ENCODE measurements at regions not wholly inside any gene's neighbourhood (a gene's known extent, or its start where the extent isn't known, plus 50 kb on each side); places are given as distances from the start of the nearest gene placed in this dataset.

DNA sequence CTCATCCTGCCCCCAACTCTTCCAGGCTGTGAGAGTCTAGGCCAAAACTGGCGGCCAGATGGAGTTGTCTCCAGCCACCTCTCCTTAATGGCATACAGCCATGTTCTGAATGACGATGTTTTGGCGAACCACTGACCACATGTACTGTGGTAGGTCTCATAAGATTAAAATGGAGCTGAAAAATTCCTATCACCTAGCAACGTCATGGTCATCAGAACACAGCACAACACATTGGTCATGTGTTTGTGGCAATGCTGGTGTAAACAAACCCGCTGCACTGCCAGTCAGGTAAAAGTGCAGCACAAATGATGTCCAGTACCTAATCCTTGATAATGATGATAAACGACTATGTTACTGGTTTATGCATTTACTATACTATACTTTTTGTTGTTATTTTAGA lies 290.0 kb upstream of the MKI67 start:
- TF ChIP-seq, protein P1, sequence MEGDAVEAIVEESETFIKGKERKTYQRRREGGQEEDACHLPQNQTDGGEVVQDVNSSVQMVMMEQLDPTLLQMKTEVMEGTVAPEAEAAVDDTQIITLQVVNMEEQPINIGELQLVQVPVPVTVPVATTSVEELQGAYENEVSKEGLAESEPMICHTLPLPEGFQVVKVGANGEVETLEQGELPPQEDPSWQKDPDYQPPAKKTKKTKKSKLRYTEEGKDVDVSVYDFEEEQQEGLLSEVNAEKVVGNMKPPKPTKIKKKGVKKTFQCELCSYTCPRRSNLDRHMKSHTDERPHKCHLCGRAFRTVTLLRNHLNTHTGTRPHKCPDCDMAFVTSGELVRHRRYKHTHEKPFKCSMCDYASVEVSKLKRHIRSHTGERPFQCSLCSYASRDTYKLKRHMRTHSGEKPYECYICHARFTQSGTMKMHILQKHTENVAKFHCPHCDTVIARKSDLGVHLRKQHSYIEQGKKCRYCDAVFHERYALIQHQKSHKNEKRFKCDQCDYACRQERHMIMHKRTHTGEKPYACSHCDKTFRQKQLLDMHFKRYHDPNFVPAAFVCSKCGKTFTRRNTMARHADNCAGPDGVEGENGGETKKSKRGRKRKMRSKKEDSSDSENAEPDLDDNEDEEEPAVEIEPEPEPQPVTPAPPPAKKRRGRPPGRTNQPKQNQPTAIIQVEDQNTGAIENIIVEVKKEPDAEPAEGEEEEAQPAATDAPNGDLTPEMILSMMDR (IDR thresholded peaks at IDR 0.05) = no peak
- TF ChIP-seq SIN3A (IDR thresholded peaks at IDR 0.05; ENCODE audit: borderline replicate concordance, low read depth, low read length) (no peak), EZH2phosphoT487 (IDR thresholded peaks at IDR 0.05; ENCODE audit: borderline replicate concordance, low read depth) (no peak), RAD21 (IDR thresholded peaks at IDR 0.05; ENCODE audit: low read length) (no peak), CHD2 (IDR thresholded peaks at IDR 0.05; ENCODE audit: low read length, partially characterized antibody) (no peak), GABPA (IDR thresholded peaks at IDR 0.05; ENCODE audit: low read depth) (no peak), TEAD4 (IDR thresholded peaks at IDR 0.05; ENCODE audit: borderline replicate concordance, insufficient read depth) (no peak), JUND (IDR thresholded peaks at IDR 0.05) (no peak)
- TF ChIP-seq, protein P2, sequence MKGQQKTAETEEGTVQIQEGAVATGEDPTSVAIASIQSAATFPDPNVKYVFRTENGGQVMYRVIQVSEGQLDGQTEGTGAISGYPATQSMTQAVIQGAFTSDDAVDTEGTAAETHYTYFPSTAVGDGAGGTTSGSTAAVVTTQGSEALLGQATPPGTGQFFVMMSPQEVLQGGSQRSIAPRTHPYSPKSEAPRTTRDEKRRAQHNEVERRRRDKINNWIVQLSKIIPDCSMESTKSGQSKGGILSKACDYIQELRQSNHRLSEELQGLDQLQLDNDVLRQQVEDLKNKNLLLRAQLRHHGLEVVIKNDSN (IDR thresholded peaks at IDR 0.05; ENCODE audit: borderline replicate concordance, low read depth) = no peak
- TF ChIP-seq, protein P3, sequence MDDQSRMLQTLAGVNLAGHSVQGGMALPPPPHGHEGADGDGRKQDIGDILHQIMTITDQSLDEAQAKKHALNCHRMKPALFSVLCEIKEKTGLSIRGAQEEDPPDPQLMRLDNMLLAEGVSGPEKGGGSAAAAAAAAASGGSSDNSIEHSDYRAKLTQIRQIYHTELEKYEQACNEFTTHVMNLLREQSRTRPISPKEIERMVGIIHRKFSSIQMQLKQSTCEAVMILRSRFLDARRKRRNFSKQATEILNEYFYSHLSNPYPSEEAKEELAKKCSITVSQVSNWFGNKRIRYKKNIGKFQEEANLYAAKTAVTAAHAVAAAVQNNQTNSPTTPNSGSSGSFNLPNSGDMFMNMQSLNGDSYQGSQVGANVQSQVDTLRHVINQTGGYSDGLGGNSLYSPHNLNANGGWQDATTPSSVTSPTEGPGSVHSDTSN (IDR thresholded peaks at IDR 0.05) = no peak
- TF ChIP-seq, protein P4, sequence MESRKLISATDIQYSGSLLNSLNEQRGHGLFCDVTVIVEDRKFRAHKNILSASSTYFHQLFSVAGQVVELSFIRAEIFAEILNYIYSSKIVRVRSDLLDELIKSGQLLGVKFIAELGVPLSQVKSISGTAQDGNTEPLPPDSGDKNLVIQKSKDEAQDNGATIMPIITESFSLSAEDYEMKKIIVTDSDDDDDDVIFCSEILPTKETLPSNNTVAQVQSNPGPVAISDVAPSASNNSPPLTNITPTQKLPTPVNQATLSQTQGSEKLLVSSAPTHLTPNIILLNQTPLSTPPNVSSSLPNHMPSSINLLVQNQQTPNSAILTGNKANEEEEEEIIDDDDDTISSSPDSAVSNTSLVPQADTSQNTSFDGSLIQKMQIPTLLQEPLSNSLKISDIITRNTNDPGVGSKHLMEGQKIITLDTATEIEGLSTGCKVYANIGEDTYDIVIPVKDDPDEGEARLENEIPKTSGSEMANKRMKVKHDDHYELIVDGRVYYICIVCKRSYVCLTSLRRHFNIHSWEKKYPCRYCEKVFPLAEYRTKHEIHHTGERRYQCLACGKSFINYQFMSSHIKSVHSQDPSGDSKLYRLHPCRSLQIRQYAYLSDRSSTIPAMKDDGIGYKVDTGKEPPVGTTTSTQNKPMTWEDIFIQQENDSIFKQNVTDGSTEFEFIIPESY (IDR thresholded peaks at IDR 0.05; ENCODE audit: borderline replicate concordance, low read depth) = no peak
